GM23338 (cell line): ENCODE measurements at regions not wholly inside any gene's neighbourhood (a gene's known extent, or its start where the extent isn't known, plus 50 kb on each side); places are given as distances from the start of the nearest gene placed in this dataset.

Experiments used
- ATAC-seq: fragments of 200-7000 bp; cut with Tn5 transposase; 3 replicates; pipeline ENCODE4 v1.9.1; 2020
- DNase-seq: peaks from one replicate; pipeline ENCODE4 v3.0.0-alpha.2; 2015; ENCODE audit warnings: low spot score
- H2AFZ ChIP-seq: fragments of 200-600 bp; sonication (generic); 2 replicates; pipeline ENCODE4 v1.8.0; 2016; ENCODE audit warnings: antibody characterized with exemption, mild to moderate bottlenecking, moderate library complexity
- H3F3A ChIP-seq: fragments of 200-600 bp; sonication (generic); replicated peaks from 2 replicates; pipeline ENCODE4 v1.8.0; 2017; ENCODE audit warnings: antibody characterized with exemption, mixed run types, low read depth
- H3K27ac ChIP-seq: fragments of 200-600 bp; sonication (generic); 2 replicates; pipeline ENCODE4 v1.6.1; 2016; ENCODE audit warnings: low read depth
- H3K27me3 ChIP-seq: fragments of 200-600 bp; sonication (generic); 2 replicates; pipeline ENCODE4 v1.8.0; 2016; ENCODE audit warnings: mild to moderate bottlenecking, mixed run types, moderate library complexity; ENCODE audit not compliant: insufficient read depth
- H3K36me3 ChIP-seq: fragments of 200-600 bp; sonication (generic); 2 replicates; pipeline ENCODE4 v1.8.0; 2016; ENCODE audit warnings: mild to moderate bottlenecking; ENCODE audit not compliant: insufficient read depth
- H3K4me1 ChIP-seq: fragments of 200-600 bp; sonication (generic); 2 replicates; pipeline ENCODE4 v1.8.0; 2016; ENCODE audit warnings: mild to moderate bottlenecking, moderate library complexity; ENCODE audit not compliant: insufficient read depth
- H3K4me2 ChIP-seq: fragments of 200-600 bp; sonication (generic); 2 replicates; pipeline ENCODE4 v1.7.1; 2017; ENCODE audit warnings: mixed run types
- H3K4me3 ChIP-seq: fragments of 200-600 bp; sonication (generic); 2 replicates; pipeline ENCODE4 v1.6.1; 2016; ENCODE audit warnings: mixed run types
- H3K79me2 ChIP-seq: fragments of 200-600 bp; sonication (generic); replicated peaks from 2 replicates; pipeline ENCODE4 v1.8.0; 2017; ENCODE audit warnings: mild to moderate bottlenecking; ENCODE audit not compliant: insufficient read depth
- H3K9me2 ChIP-seq: fragments of 200-600 bp; sonication (generic); 2 replicates; pipeline ENCODE4 v1.8.0; 2017; ENCODE audit not compliant: insufficient read depth
- H4K20me1 ChIP-seq: fragments of 200-600 bp; sonication (generic); replicated peaks from 2 replicates; pipeline ENCODE4 v1.8.0; 2017; ENCODE audit warnings: mild to moderate bottlenecking; ENCODE audit not compliant: insufficient read depth
- H3K27ac Mint-ChIP-seq: 2 replicates; pipeline ENCODE4 v1.8.0; 2020; ENCODE audit warnings: inconsistent platforms, mild to moderate bottlenecking, moderate library complexity, mixed read lengths
- H3K27me3 Mint-ChIP-seq: 3 replicates; pipeline ENCODE4 v1.8.0; 2022; ENCODE audit warnings: low read depth, mild to moderate bottlenecking, moderate library complexity, mixed read lengths, inconsistent platforms; ENCODE audit not compliant: insufficient read depth, poor library complexity
- H3K36me3 Mint-ChIP-seq: 3 replicates; pipeline ENCODE4 v1.8.0; 2021; ENCODE audit warnings: low read depth, mild to moderate bottlenecking, inconsistent platforms, moderate library complexity, mixed read lengths
- H3K4me1 Mint-ChIP-seq: 3 replicates; pipeline ENCODE4 v1.8.0; 2020; ENCODE audit warnings: mild to moderate bottlenecking, inconsistent platforms, mixed read lengths
- H3K4me3 Mint-ChIP-seq: 3 replicates; pipeline ENCODE4 v1.8.0; 2021; ENCODE audit warnings: moderate library complexity, mild to moderate bottlenecking, inconsistent platforms, mixed read lengths
- H3K9me3 Mint-ChIP-seq: 3 replicates; pipeline ENCODE4 v1.8.0; 2020; ENCODE audit warnings: moderate library complexity, mild to moderate bottlenecking, inconsistent platforms, mixed read lengths
- CTCF ChIP-seq, 2 experiments: fragments of 200-600 bp in 1 of 2; sonication (generic) in 1 of 2; conservative IDR thresholded peaks; 2 replicates each; pipeline versions ENCODE4 v1.5.1 to v1.6.1; 2016 to 2017; ENCODE audit warnings: antibody characterized with exemption in 2 of 2, low read depth in 2 of 2, mild to moderate bottlenecking in 2 of 2, moderate library complexity in 1 of 2
- ETS1 ChIP-seq: IDR thresholded peaks from 2 replicates; pipeline ENCODE4 v1.6.1; 2016; ENCODE audit warnings: antibody characterized with exemption
- EZH2phosphoT487 ChIP-seq: fragments of 200-600 bp; sonication (generic); IDR thresholded peaks from one replicate; pipeline ENCODE4 v1.8.1; 2018; ENCODE audit warnings: antibody characterized with exemption; ENCODE audit not compliant: unreplicated experiment
- JUNB ChIP-seq: IDR thresholded peaks from one replicate; pipeline ENCODE4 v1.6.1; 2016; ENCODE audit warnings: antibody characterized with exemption; ENCODE audit not compliant: unreplicated experiment
- NANOG ChIP-seq: IDR thresholded peaks from 2 replicates; pipeline ENCODE4 v1.6.1; 2016; ENCODE audit warnings: antibody characterized with exemption, borderline replicate concordance
- POLR2AphosphoS5 ChIP-seq: IDR thresholded peaks from 2 replicates; pipeline ENCODE4 v1.6.1; 2016; ENCODE audit warnings: antibody characterized with exemption, low read depth
- STAT1 ChIP-seq: IDR thresholded peaks from one replicate; pipeline ENCODE4 v1.6.1; 2016; ENCODE audit warnings: antibody characterized with exemption; ENCODE audit not compliant: unreplicated experiment
- ZNF462 ChIP-seq: fragments of 250-450 bp; sonication (Bioruptor Pico); IDR thresholded peaks from 2 replicates; pipeline ENCODE4 v1.5.0; 2020; ENCODE audit warnings: mild to moderate bottlenecking, moderate library complexity

GRCh38 chr16:80442779-80443178 is 98.0 kb upstream of the DYNLRB2 start:
- Histone ChIP-seq H4K20me1 (no peaks in the 10 kb centered on the region), H3K27ac (no peak overlapping the region), H3K27me3 (no peaks in the 10 kb centered on the region), H3K4me2 (no peak overlapping the region), H3K9me2 (peaks cover 13% of the 10 kb centered on the region), H3K79me2 (no peaks in the 10 kb centered on the region), H3F3A (no peaks in the 10 kb centered on the region), H3K4me1 (no peaks in the 10 kb centered on the region), H2AFZ (no peak overlapping the region), H3K4me3 (no peak overlapping the region), H3K36me3 (no peaks in the 10 kb centered on the region)
- no peak overlapping the region for H3K27ac Mint-ChIP-seq
- ATAC-seq: no peak
- no peaks in the 10 kb centered on the region for H3K27me3 Mint-ChIP-seq
- no peak for TF ChIP-seq STAT1
- no peak for TF ChIP-seq ZNF462 (CRISPR knock-in tag)
- TF ChIP-seq POLR2AphosphoS5: no peak
- no peak for TF ChIP-seq NANOG
- no peak for TF ChIP-seq JUNB
- no peak for TF ChIP-seq CTCF (conservative IDR thresholded peaks at IDR 0.05; ENCODE audit: low read depth in 2 of 2)
- no peak for TF ChIP-seq EZH2phosphoT487
- TF ChIP-seq ETS1: no peak
- H3K9me3 Mint-ChIP-seq: no peaks in the 10 kb centered on the region
- no peak for DNase-seq
- H3K36me3 Mint-ChIP-seq: no peaks in the 10 kb centered on the region
- H3K4me1 Mint-ChIP-seq: no peaks in the 10 kb centered on the region; the same call in 2 of the 3 replicates
- no peak overlapping the region for H3K4me3 Mint-ChIP-seq
